ENCODE measurements at regions not wholly inside any gene's neighbourhood (a gene's known extent, or its start where the extent isn't known, plus 50 kb on each side); places are given as distances from the start of the nearest gene placed in this dataset.
A peak's percentile ranks its signal among the peaks of the same experiment; 100 is the strongest.
"Not testable (repeated sequence)": the region's sequence is repeated elsewhere in the genome, so short reads cannot be mapped to it uniquely, and the experiment has no call there.

DNA sequence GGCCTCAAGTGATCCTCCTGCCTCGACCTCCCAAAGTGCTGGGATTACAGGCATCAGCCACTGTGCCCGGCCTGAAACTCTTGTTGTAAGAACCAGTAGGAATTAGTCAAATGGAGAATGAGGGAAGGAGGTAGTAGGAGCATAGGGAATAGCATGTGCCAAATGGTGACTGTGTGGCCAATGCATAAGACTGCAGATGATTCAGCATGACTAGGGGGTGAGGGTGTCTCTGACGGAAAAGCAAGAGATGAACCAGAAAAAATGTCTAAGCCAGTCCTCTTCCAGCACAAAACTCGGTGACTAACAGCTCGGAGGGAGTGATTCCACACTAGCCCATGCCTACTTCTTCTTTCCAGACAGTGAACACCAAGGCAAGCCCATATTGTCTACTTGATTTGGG is 58.2 kb upstream of the DUSP21 start:
- DNase-seq: no peak

DNA sequence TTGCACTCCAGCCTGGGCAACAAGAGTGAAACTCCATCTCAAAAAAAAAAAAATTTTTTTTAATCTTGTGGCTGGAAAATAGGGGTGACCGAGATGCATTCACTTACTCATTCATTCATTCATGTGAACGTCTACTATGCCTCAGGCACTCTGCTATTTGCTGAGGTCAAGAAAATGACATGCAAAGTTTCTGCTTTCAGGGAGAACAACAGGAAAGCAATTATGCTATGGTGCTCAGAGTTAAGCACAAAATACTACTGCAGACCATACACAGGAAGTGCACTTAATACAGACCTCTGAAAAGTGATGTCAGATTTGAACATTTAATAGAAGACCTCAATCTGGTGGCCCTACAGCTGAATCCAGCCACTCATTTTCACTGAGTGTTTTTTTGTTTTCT is 59.6 kb upstream of the DUSP21 start:
- no peak for DNase-seq

DNA sequence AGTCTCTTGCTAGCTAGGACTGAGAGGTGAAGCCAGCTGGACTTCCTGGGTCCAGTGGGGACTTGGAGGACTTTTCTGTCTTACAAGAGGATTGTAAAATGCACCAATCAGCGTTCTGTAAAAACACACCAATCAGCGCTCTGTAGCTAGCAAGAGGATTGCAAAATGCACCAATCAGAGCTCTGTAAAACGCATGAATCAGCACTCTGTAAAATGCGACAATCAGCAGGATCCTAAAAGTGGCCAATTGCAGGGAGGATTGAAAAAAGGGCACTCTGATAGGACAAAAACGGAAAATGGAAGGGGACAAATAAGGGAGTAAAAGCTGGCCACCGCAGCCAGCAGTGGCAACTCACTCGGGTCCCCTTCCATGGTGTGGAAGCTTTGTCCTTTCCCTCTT is 65.6 kb upstream of the DUSP21 start:
- DNase-seq: no peak

DNA sequence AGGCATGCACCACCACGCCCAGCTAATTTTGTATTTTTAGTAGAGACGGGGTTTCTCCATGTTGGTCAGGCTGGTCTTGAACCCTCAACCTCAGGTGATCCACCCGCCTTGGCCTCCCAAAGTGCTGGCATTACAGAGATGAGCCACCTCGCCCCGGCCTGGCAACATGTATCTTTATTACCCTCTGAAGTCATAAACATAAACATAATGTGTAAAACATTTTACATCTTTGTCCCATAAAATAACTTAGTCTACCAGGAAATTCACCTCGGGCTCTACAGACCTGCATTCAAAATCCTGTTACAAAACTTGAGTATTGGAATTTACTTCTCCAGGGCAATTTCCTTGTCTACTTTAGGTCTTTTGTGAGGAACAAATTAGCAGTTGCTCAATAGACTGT is 68.1 kb upstream of the DUSP21 start:
- DNase-seq: no peak

DNA sequence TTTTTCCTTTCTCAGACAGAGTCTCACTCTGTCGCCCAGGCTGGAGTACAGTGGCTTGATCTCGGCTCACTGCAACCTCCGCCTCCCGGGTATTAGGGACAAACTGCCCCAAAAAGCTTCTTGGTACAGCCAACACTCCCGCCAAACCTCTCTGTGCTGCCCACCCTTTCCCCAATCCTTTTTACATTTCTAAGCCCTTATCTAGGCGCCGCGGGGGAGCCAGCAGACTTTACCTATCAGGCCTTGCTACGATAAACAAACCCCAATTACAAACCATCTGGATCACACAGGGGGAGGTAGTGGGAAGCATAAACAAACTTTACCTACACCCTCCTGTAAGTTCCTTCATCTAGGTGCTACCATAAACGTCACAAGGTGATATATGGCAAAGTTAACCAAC is 69.8 kb upstream of the DUSP21 start:
- not testable (repeated sequence) for DNase-seq

DNA sequence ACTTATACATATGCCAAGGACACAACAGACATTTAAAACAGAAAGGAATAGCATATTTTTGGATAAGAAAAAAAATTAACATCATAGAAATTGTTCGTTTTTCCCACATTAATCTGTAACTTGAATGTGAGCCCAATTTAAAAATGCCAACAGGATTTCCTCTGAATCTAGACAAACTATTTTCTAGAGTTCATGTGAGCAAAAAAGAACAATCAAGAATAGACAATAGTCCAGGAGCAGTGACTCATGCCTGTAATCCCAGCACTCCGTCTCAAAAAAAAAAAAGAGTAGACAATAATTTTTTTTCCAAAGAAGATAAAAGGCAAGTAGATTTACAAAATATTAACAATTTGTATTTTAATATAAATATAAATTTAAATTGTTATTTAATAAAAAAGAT is 73.7 kb upstream of the DUSP21 start:
- DNase-seq: no peak

DNA sequence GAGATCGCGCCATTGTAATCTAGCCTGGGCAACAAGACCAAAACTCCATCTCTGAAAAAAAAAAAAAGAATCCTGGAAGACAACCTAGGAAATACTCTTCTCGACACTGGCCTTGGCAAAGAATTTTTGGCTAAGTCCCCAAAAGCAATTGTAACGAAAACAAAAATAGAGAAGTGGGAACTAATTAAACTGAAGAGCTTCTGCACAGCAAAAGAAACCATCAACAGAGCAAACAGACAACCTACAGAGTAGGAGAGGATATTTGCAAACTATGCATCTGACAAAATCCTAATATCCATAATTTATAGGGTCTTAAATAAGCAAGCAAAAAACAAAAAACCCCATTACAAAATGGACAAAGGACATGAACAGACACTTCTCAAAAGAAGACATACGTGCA is 76.5 kb upstream of the DUSP21 start:
- no peak for DNase-seq

DNA sequence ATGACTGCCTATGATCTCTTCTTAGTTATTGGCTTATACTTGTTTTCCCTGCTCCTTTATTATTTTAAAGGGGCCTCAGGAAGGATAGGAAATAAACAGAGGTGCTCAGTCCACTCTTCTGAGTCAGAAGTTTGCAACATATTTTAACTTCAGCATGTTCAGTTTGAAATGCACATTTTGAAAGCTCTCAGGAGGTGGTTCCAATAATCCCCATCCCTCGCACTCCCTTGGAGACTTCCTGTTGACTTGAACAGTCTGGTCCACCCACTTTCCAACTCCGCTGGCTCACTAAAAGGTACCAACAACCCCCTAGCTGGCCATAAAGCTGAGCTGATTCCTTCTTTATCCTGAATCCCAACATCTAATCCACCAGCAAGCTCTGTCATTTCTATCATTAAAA is 78.3 kb upstream of the DUSP21 start:
- DNase-seq: no peak

DNA sequence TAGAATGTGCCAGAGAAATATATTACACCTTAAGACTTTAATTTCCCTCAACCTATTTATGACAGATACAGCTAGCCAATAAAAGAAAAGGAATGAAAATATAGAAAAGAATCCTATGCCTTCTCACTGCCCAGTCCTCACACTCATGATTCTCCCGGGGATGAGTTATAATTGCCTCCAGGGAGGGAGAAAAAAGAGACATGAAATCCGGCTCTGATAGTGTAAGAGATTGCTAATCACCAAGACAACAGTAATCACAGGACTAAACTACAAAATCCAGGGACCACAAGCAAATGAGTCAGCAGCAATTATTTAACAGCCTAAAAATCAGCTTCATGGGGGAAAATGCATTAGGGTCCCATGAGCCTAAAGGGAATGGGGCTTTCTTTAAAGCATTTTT is 95.9 kb upstream of the DUSP21 start:
- DNase-seq: no peak

DNA sequence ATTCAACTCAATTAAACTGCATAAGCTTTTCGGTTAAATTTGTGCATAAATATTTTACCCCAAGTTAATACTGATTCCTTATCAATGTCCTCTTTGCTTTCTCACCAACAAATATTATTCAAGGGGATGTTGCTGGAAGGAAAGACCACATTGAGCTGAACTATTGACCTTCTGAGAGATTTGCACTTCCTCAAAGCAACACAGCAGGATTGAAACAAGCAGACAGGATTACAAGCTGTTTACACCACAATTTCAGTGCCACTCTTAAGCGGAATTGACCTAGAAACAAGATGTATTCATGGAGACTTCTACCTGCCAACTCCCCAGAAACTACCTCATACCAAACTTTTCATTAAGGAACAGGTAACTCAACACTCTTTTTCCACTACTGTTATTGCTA is 96.5 kb upstream of the DUSP21 start:
- no peak for DNase-seq

DNA sequence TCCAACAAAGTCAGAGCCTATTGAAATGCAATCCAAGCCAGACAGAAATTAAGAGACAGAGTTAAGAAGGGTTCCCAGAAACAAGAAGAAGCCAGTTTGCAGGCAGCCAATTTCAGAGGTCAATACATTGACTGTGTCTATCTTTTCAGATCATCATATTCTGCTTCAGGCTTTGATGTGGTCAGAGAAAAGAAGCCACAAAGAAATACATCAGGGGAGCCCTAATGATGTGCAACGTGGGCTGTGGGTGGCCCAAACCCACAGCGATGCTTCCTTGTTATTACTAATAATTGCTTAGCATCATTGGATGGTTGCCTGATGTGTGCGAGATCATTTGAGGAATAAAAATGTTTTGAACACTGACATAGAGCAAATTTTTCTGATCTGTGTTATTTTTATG is 99.0 kb upstream of the DUSP21 start:
- DNase-seq: no peak

DNA sequence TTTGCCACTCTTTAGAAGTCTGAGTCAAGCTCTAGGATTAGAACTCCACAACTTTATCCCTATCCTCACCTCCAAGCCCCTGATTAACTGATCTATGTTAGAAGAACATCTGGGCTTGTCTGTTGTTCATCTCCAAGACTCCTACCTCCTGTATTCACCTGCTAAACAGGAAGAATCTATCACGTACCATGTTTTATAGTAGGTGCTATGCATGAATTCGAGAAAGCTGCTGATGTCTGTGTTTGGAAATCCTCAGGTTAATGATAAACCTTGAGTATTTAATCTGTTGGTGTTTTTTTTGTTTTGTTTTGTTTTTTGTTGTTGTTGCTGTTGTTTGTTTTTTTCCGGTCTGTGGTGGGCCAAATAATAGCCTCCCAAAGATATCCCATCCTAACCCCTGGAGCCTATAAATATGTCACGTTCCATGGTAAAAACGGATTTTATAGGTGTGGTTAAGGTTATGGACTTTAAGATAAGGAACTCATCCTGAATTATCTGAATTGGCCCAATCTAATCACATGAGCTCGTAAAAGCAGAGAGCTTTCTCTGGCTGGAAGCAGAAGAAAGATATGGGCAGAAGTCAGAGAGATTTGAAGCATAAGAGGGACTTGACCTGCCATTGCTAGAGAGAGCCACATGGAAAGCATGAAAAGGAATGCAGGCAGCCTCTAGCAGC is 101.2 kb upstream of the DUSP21 start:
- no peak for DNase-seq

DNA sequence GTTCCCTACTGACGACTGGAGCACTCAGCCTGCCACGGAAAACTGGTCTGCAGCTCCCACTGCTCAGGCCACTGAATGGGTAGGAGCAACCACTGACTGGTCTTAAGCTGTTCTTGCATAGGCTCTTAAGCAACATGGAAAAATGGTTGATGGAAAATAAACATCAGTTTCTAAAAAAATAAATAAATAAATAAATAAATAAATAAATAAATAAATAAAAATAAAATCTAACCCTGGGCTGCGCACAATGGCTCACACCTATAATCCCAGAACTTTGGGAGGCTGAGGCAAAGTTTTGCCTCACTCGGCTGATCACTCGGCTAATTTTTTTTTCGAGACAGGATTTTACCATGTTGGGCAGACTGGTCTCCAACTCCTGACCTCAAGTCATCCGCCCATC is 102.0 kb upstream of the DUSP21 start:
- not testable (repeated sequence) for DNase-seq

DNA sequence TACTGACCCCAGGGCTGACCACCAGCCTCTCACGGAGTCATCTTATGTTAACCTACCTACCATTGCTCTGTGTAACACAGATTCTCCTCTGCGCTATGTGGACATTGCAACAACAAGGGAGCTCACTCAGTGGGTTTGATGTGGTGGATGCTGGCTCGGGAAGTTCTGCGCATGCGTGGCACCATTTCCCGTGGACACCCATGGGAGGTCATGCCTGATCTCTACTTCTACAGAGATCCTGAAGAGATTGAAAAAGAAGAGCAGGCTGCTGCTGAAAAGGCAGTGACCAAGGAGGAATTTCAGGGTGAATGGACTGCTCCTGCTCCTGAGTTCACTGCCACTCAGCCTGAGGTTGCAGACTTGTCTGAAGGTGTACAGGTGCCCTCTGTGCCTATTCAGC is 102.4 kb upstream of the DUSP21 start:
- DNase-seq: not testable (repeated sequence)

DNA sequence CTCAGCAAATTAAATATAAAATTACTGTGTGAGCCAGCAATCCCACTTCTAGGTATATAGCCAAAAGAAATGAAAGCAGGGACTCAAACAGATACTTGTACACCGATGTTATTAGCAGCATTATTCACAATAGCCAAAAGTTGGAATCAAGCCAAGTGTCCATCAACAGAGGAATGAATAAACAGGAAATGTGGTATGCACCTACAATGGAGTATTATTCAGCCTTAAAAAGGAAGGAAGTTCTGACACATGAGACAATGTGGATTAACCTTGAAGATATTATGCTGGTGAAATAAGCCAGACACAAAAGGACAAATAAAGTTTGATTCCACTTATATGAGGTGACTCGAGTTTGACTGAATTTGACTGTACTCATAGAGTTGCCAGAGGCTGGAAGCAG is 108.3 kb upstream of the DUSP21 start:
- no peak for DNase-seq

DNA sequence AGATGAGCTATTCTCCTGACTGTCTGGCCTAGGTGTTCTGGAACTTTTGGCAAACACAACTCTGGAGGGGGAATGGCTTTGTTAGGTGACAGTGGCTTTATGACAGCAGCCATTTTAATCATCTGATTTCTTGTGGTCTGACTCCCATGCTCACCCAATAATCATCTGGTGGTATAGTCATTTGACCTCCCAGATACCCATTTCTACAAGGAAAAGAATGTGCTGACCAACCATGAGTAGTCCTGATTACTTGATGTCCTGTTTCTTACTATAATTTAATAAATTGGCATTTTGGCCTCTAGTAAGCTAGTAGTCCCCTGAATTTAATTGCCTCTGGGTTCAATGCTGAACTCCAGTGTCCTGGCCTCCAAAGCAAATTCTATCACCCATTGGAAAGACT is 109.9 kb upstream of the DUSP21 start:
- no peak for DNase-seq

DNA sequence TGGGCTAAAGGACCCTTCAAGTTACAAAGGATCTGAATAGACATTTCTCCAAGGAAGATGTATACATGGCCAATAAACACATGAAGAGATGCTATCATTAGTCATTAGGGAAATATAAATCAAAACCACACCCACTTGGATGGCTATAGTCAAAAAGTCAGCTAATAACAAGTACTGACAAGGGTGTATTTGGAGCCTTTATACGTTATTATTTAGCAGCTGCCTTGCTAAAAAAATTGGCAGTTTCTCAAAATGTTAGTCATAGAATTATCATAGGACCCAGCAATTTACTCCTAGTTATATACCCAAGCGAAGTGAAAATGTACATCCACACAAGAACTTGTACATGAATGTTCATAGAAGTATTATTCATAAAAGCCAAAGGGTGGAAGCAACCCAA is 112.7 kb upstream of the DUSP21 start:
- no peak for DNase-seq

DNA sequence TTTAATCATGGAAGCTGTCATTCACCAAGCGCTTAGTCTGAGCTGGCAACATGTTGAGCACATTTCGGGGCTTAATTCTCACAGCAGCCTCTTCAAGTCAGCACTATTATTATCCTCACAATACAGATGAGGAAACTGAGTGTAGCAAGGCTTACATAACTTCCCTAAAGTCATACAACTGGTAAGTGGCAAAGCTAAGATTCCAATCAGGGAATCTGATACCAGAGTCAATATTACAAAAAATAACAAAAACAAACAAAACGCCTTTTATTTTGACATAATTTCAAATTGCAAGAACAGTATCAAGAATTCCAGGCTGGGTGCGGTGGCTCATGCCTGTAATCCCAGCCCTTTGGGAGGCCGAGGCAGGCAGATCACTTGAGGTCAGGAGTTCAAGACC is 120.4 kb upstream of the DUSP21 start:
- DNase-seq: no peak

DNA sequence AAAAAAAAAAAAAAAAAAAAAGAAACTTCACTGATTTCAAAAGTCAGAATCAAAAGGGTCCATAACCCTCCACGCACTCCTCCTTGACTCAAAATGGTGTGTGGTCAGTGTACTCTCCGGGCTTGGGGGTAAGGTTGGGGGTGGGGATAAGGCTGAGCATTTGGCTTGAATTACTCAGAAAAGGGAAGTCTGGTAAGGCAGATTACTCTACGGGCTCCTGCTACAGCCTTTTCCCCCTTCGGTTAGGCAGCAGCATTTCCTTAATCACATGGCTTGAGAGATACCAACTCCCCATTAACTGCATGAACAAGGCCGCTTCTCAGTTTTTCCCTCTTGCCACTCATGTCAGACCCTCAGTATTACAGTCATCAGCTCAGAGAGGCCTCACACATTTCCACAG is 135.4 kb upstream of the DUSP21 start:
- DNase-seq: peak; percentile 5

DNA sequence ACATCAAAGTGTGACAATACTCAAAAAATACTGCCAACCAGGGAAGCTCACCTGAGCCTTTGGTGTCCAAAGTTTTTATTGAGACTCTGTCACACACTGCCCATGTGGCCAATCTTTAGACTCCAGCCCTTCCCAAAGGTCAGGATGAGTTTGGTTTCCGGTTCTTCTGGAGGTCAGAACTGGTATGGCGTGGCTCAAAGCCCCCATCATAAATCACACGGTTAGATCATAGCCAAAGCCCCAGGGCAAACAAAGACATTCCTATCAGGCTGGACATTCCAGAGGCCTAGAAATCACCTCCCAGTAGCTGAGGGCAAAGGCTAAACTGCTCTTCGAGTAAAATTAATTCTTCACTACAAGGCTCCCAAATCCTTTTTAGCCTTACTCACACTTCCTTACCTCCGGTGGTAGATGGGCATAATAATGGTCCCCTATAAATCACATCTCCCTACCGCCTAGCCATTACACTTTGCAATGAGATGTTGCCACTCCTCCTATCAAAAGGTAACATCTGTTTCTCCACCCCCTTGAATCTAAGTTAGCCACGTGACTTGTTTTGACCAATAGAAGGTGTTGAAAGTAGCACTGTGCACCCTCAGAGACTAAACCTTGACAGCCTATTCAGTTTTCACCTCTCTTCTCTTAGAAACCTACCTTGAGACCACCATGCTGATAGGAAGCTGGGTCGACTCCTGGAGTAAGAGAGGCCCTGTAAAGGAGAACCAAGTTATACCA is 137.8 kb upstream of the DUSP21 start:
- DNase-seq: no peak

DNA sequence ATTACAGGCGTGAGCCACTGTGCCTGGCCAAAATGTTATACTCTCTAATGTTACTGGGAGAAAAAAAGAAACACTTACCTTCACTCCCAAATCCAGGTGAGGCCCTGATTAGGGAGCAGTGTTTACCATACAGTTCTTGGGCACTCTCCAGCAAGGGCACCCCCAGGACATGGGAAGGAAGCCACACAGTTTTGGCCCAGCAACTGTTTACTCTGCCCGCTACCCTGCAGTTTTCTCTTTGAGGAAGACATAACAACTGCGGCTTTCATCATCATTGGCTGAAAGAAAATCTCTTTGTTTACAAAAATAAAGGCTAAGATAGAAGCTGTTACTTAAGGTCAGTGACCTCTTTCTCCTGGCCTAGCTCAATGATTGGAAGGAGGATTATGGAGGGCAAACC is 145.5 kb upstream of the DUSP21 start:
- no peak for DNase-seq

DNA sequence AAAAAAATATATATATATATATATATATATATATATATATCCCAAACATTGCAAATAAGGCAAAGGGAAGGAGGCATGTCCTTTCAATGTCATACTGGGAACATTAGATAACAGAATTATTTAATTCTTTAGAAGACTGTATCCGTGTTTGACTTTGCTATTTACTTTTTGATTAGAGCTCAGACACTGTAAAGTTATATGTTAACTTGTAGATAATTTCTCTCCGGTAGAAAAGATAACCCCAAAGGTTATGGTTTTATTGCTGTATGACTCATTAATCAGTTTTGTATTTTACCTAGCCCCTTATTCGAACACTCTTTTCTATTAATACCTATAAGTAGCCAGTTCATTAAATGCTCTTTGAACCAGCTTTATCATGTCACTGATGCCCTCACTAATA is 150.6 kb upstream of the DUSP21 start:
- no peak for DNase-seq

DNA sequence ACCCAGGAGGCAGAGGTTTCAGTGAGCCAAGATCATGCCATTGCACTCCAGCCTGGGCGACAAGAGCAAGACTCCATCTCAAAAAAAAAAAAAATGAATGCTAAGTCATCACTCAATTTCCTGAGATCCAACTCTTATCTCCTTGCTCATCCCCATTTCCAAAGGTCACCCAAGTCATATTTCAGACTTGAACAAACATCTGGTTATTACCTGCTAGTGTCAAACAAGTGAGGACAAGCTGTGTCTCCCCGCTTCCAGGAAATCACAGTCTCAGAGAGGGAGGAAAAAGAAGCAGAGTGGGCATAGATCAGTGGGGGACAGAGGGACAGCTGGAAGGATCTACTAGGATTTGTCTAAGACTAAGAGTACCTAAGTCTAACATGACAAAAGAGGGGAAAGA is 147.5 kb upstream of the FUNDC1 start:
- no peak for DNase-seq

DNA sequence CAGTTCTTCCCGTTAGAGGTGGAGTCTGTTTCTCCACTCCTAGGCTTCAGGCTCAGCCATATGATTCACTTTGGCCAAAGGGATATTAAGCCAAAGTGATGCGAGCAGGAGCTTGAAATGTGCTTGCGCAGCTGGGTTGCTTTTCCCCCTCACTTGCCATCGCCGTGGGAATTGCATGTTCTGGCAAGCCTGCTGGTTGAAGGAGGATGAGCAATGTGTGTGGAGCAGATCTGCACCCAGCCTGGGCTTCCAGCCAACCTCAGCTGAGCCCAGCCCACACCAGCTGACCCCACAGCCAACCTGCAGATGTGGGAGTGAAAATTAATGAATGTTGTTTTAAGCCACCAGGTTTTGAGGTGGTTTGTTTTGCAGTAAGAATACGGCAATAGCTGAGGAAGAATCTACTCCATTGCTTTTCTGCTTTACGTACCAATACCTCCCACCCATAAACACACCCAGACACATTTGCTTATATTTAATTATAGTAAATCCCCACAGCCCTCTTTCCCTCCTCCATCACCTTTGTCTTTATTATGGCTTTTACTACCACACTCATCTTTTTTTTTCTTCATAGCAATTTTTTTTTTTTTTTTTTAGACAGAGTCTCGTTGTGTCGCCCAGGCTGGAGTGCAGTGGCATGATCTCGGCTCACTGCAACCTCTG is 132.8 kb upstream of the FUNDC1 start:
- no peak for DNase-seq

DNA sequence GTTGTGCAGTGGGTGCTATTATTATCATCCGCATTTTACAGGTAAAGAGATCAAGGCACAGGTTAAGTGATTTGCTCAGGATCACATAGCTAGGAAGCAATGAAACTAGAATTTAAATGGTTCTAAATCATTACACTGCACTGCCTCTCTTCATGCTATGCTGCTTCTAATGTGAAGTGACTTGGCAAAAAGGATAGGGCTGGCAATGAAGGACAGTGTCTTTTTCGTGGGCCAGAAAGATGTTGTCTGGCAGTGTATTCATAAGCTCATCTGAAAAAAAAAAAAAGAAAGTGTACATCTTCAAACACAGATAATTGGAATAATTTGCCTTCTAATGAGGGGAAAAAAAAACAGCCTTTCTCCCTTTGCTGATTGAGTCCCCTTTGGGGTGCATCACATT is 132.2 kb upstream of the FUNDC1 start:
- DNase-seq: no peak
